Subcutaneous abdominal adipose tissue (tissue), 5 donors: ENCODE measurements at regions not wholly inside any gene's neighbourhood (a gene's known extent, or its start where the extent isn't known, plus 50 kb on each side); places are given as distances from the start of the nearest gene placed in this dataset.

ENCODE experiments used
- H3K27ac ChIP-seq: one replicate; pipeline ENCODE4 v1.7.0; 2013; ENCODE audit warnings: low read depth, mild to moderate bottlenecking, inconsistent platforms, low read length, moderate library complexity
- H3K27me3 ChIP-seq, 5 donors: one replicate each; pipeline ENCODE4 v1.7.0; 2013; ENCODE audit warnings: low read length in 5 of 5, inconsistent platforms in 1 of 5; ENCODE audit not compliant: control insufficient read depth in 5 of 5, insufficient read depth in 4 of 5
- H3K36me3 ChIP-seq, 5 donors: one replicate each; pipeline ENCODE4 v1.7.0; 2013; ENCODE audit warnings: low read length in 5 of 5; ENCODE audit not compliant: control insufficient read depth in 5 of 5, insufficient read depth in 5 of 5
- H3K4me1 ChIP-seq, 5 donors: one replicate each; pipeline ENCODE4 v1.7.0; 2013; ENCODE audit warnings: low read length in 5 of 5, mild to moderate bottlenecking in 3 of 5, moderate library complexity in 1 of 5; ENCODE audit not compliant: control insufficient read depth in 5 of 5, insufficient read depth in 5 of 5
- H3K4me3 ChIP-seq, 5 donors: one replicate each; pipeline ENCODE4 v1.7.0; 2013; ENCODE audit warnings: low read length in 5 of 5, low read depth in 1 of 5
- H3K9ac ChIP-seq, 5 donors: one replicate each; pipeline ENCODE4 v1.7.0; 2013; ENCODE audit warnings: low read length in 5 of 5, mild to moderate bottlenecking in 4 of 5, moderate library complexity in 3 of 5
- H3K9me3 ChIP-seq, 5 donors: one replicate each; pipeline ENCODE4 v1.7.0; 2013; ENCODE audit warnings: low read length in 5 of 5; ENCODE audit not compliant: control insufficient read depth in 5 of 5
- donor health status: healthy.
- donor health status: healthy.
- donor health status: healthy.
- donor health status: healthy.
- donor health status: healthy.

DNA sequence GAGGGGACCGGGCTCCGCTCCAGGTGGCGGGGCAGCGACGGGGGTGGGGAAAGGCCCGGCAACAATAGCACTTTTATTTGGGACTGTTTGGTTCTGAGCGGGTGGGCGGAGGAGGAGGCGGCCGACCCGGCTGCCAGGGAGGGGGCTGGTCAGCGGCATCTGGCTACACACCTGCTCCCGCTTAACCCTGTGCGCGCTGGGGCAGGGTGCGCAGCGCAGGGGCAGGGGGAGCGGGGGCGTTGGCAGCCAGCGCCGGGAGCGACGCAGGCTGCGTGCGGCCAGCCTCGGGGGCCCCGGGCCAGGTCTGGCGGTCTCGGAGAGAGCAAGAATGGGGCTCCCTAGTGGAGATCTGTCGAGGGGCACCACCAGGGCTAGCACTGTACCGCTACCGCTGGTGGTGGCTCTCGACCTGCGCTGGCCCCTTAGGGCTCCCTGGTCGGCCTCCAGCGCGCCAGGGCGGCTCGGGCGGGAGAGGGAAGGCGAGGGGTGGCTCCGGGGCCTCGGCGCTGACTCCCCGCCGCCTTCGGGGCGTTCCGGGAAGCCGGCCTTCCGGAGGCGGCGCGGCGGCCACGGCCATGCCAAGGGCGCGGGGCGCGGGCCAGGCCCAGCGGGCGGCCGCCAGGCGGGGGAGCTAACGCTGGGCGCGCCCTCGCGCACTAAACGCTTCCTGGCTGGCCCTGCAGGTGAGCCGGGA, 92.4 kb downstream of the NCR2 start:
- no peaks in the 10 kb centered on the region for H3K9me3 ChIP-seq
- peak overlapping the region in 4 of 5 donors; percentile 36 to 65 (median 50) for H3K4me3 ChIP-seq
- H3K4me1 ChIP-seq: peaks cover 4 to 49% (median 46%) of the 10 kb centered on the region in 5 donors
- H3K9ac ChIP-seq: peak overlapping the region in 2 of 5 donors; percentile 42 to 58
- H3K36me3 ChIP-seq: no peaks in the 10 kb centered on the region
- H3K27ac ChIP-seq: no peak overlapping the region
- H3K27me3 ChIP-seq: peaks cover 0 to 10% (median 3%) of the 10 kb centered on the region in 5 donors

DNA sequence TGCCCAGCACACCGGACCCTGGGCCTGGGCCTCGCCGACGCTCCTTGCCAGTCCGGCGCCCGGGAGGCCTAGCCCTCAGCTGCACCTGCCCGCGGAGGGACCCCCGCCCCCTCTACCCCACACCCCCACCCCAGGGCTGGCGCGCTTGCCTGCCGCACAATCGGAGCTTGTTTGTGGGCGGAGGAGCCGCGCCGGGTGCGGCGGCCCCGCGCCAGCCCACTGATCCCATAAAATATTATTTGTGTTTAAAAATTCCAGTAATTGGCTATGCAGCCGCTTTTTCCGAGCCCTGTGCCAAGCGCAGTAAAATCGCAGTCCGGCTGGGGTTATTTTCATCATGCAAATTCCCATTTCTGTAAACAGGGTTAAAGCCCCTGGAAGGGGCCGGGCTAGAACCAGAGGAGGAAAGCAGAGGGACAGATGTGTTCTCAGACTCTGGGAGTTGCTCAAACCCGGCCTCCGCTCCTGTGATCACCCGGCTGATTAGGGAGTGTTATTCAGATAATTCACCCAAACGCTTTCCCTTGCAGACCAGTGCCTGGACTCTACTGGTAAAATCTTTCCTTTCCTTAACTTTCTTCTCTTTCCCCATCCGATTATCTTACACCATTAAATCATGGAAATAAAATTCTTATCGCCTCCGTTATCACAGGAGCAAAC, 93.1 kb downstream of the NCR2 start:
- H3K27ac ChIP-seq: peak overlapping the region; percentile 60
- peak overlapping the region in 1 of 5 donors; percentile 14 for H3K9ac ChIP-seq
- H3K27me3 ChIP-seq: peaks cover 0 to 10% (median 3%) of the 10 kb centered on the region in 5 donors

DNA sequence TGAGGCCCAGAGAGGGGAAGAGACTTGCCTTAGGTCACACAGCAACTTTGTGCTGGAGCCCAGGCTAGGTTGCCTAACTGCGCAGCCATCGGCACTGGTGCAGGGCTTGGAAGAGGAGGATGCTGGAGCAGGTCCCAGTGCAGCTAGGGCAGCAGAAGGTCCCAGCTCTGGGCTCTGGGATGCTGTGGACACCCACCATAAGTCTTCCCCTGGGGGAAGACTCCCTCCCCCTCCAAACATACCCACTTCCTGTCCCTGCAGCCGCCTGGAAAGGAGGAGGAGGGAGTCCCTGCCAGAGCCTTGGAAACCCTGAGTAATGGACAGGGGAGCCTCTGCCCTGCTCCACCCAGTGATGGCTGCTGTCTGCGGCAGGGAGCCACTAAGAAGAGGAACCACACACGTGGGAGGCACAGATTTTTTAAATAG, 93.6 kb downstream of the NCR2 start:
- Histone ChIP-seq H3K4me1 (peaks cover 4 to 49% (median 46%) of the 10 kb centered on the region in 5 donors), H3K9ac (peak overlapping the region in 2 of 5 donors; percentile 14 to 42), H3K27me3 (peaks cover 0 to 10% (median 3%) of the 10 kb centered on the region in 5 donors), H3K4me3 (peak overlapping the region in 3 of 5 donors; percentile 26 to 65 (median 42)), H3K9me3 (no peaks in the 10 kb centered on the region), H3K27ac (peak overlapping the region; percentile 60), H3K36me3 (no peaks in the 10 kb centered on the region)

More for the DNA sequence above, 93.1 kb downstream of the NCR2 start:
- H3K4me3 ChIP-seq: peak overlapping the region; percentile 26 to 65 (median 42)
- H3K36me3 ChIP-seq: no peaks in the 10 kb centered on the region
- H3K4me1 ChIP-seq: peaks cover 4 to 49% (median 46%) of the 10 kb centered on the region in 5 donors
- H3K9me3 ChIP-seq: no peaks in the 10 kb centered on the region

DNA sequence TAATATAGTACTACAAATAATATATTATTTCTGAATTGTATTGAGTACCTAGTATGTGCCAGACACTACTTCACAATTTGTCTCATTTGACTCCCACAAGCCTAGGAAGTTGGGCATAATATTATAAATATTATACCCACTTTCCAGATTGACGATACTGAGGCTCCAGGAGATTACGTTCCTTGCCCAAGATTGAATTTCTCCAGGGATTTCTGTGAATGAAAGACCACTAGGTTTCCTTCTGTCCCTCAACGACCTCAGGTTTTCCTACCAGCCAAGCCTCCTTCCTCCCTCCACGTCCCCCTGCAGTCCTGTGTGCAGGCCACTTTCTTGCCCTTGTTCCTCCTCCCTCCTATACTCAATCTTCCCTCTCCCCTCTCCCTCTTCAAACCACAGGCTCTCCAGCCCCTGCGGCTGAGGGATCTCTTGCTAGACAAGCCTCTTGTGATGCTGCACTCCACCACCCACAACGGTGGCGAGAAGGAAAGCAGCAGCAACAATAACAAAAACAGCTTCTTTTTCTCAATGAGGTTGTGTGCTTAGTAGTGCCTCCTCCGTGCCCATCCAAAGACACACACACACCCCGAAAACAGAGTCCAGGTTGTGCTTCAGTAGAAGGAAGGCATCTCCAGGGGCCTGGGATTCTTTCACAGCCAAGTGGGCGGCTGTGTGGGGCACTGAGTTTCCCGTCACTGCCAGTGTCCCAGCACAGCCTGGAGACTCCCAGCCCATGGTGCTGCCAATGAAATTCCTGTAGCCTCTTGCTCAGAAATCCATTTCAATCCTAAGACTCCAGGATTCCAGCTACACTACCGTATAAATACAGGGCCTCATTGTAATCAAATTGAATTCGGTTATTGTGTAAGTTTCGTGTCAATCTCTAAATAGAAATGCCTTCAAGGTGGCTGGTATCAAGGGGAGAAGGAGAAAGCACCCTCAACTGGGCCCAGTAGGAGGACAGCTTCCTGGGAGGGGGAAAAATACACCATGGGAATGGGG, 94.4 kb downstream of the NCR2 start:
- H3K36me3 ChIP-seq: no peaks in the 10 kb centered on the region
- H3K4me3 ChIP-seq: no peak overlapping the region
- H3K27ac ChIP-seq: peak overlapping the region; percentile 81
- H3K9ac ChIP-seq: peak overlapping the region in 3 of 5 donors; percentile 16 to 67 (median 30)
- H3K9me3 ChIP-seq: no peaks in the 10 kb centered on the region
- peaks cover 0 to 10% (median 3%) of the 10 kb centered on the region in 5 donors for H3K27me3 ChIP-seq
- peaks cover 4 to 48% (median 44%) of the 10 kb centered on the region in 5 donors for H3K4me1 ChIP-seq

DNA sequence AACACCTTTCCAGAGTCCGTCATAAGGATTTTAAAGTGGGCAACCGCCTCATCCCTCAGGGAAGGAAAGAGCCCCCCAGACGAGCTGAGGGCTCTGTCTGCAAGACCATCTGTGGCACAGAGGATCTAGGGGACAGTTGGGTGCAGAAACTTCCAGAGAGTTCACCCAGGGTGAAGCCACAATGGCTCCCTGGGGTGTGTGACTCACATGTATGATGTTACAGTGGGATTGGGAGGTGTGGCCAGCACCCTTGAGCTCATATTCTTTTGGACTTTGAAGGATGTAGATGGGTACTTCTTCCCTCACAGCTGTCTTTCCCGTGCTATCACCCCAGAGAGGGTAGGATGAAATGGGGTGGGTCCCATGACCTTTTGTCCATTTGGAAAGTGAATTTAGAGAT, 95.5 kb downstream of the NCR2 start:
- H3K4me1 ChIP-seq: peaks cover 4 to 49% (median 44%) of the 10 kb centered on the region in 5 donors
- H3K9ac ChIP-seq: peak overlapping the region in 2 of 5 donors; percentile 16 to 63
- no peaks in the 10 kb centered on the region for H3K36me3 ChIP-seq
- peaks cover 0 to 10% (median 3%) of the 10 kb centered on the region in 5 donors for H3K27me3 ChIP-seq
- H3K27ac ChIP-seq: peak overlapping the region; percentile 81
- H3K4me3 ChIP-seq: no peak overlapping the region
- no peaks in the 10 kb centered on the region for H3K9me3 ChIP-seq

DNA sequence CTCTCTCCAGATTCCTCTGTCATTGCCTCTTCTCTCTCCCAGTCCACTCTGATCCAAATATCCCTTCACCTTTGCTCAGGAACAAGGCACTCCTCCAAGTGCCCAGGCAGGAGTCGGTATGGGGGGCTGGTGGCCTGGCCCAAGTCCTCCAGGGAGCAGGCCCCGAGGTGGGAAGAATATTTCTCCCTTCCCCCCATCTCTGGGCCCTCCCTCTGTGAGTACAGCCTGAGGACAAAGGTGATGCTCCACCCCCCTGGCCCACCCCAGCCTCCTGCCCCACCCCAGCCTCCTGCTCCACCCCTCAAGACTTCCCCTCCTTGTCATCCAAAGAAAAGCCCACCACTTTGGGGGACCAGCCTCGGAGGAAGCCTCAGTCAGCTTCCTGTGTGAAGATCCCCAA, 96.9 kb downstream of the NCR2 start:
- Histone ChIP-seq H3K4me3 (no peak overlapping the region), H3K27me3 (peaks cover 0 to 6% (median 3%) of the 10 kb centered on the region in 5 donors)

DNA sequence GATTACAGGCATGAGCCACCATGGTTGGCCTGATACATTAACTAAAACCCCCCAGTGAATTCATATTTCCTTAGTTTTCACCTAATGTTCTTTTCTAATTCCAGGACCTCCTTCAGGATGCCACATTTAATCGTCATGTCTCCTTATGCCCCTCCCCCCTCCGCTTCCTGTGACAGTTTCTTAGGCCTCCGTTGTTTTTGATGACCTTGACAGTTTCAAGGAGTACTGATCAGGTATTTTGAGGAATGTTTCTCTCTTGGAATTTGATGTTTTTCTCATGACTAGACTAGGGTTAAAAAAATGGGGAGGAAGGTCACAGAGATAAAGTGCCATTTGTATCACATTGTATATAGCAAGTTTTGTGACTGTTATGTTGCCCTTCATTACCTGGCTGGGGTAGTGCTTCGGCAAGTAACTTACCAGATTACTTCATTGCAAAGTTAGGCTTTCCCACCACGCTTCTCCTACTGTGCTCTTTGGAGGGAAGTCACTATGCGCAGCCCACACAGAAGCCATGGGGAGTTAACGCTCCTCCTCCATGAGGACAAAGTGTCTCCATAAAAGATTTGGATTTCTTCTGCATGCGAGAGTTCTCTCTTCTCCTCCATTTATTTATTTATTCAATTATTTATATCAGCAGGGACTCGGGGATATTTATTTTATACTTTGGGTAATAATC, 99.5 kb downstream of the NCR2 start:
- Histone ChIP-seq H3K4me3 (no peak overlapping the region), H3K4me1 (peaks cover 0 to 30% (median 22%) of the 10 kb centered on the region in 5 donors), H3K9me3 (peaks cover 0 to 3% (median 0%) of the 10 kb centered on the region in 5 donors), H3K27ac (no peak overlapping the region), H3K27me3 (peaks cover 0 to 5% (median 0%) of the 10 kb centered on the region in 5 donors), H3K36me3 (no peaks in the 10 kb centered on the region), H3K9ac (no peak overlapping the region)

More for the DNA sequence above, 96.9 kb downstream of the NCR2 start:
- Histone ChIP-seq H3K9me3 (no peaks in the 10 kb centered on the region), H3K4me1 (peaks cover 4 to 39% (median 35%) of the 10 kb centered on the region in 5 donors), H3K36me3 (no peaks in the 10 kb centered on the region), H3K9ac (no peak overlapping the region), H3K27ac (no peak overlapping the region)

DNA sequence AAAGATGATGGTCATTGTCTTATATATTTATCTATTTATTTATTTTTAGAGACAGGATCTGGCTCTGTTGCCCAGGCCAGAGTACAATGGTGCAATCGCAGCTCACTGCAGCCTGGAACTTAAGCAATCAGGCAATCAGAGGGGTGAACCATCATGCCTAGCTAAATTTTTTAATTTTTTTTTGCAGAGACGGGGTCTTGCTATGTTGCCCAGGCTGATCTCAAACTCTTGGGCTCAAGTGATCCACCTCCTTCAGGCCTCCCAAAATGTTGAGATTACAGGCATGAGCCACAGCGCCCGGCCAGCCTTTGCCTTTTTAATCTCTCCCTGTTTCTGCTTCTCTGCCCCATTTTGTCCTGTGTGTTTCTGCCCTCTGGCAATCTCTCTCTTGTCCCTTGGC, 102.2 kb downstream of the NCR2 start:
- no peak overlapping the region for H3K4me3 ChIP-seq
- no peak overlapping the region for H3K27ac ChIP-seq
- no peak overlapping the region for H3K9ac ChIP-seq
- H3K9me3 ChIP-seq: peaks cover 0 to 3% (median 0%) of the 10 kb centered on the region in 5 donors
- H3K36me3 ChIP-seq: no peaks in the 10 kb centered on the region
- peaks cover 0 to 13% (median 3%) of the 10 kb centered on the region in 5 donors for H3K27me3 ChIP-seq
- H3K4me1 ChIP-seq: peaks cover 0 to 30% (median 18%) of the 10 kb centered on the region in 5 donors

DNA sequence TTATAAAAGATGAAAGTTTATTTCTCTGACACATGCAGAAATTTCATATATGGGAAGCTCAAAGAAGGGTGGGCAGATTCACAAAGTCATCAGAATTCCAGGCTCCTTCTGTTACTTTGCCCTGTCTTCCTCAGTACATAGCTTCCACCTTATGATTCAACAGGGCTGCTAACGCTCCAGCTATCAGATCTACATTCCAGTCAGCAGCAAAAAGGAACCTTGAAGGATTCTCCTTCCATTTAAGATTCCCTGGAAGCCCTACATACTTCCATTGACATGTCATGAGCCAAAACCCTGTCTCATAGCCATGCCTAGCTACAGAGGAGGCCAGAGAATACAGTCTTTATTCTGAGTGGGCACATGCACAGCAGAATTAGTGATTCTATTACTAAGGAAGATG, 103.3 kb downstream of the NCR2 start:
- Histone ChIP-seq H3K36me3 (no peaks in the 10 kb centered on the region), H3K27me3 (peaks cover 0 to 13% (median 3%) of the 10 kb centered on the region in 5 donors), H3K4me3 (no peak overlapping the region), H3K27ac (no peak overlapping the region), H3K9me3 (peaks cover 0 to 3% (median 0%) of the 10 kb centered on the region in 5 donors), H3K4me1 (peaks cover 0 to 40% (median 25%) of the 10 kb centered on the region in 5 donors), H3K9ac (no peak overlapping the region)
